ENCODE measurements at regions not wholly inside any gene's neighbourhood (a gene's known extent, or its start where the extent isn't known, plus 50 kb on each side); places are given as distances from the start of the nearest gene placed in this dataset.

- no peak overlapping the region for H3K27ac ChIP-seq
- H3K4me3 ChIP-seq, result no peak overlapping the region
- peak; percentile 48 to 56 for DNase-seq (ENCODE audit: low spot score in 2 of 2)
- TF ChIP-seq EP300 (IDR thresholded peaks at IDR 0.05) (no peak), POLR2A (IDR thresholded peaks at IDR 0.05) (no peak), CTCF (IDR thresholded peaks at IDR 0.05) (no peak), POLR2AphosphoS5 (IDR thresholded peaks at IDR 0.05) (no peak)
- WGBS, result 80% methylated on average over 10 of the region's 20 CpGs
- H3K27me3 ChIP-seq, result no peaks in the 10 kb centered on the region
- peaks cover 5% of the 10 kb centered on the region for H3K4me1 ChIP-seq
- no peaks in the 10 kb centered on the region for H3K36me3 ChIP-seq
- H3K9me3 ChIP-seq, result no peaks in the 10 kb centered on the region
These were observed 196.8 kb downstream of the NDUFA10 start for GRCh38 chr2:239828192-239828972.

DNA sequence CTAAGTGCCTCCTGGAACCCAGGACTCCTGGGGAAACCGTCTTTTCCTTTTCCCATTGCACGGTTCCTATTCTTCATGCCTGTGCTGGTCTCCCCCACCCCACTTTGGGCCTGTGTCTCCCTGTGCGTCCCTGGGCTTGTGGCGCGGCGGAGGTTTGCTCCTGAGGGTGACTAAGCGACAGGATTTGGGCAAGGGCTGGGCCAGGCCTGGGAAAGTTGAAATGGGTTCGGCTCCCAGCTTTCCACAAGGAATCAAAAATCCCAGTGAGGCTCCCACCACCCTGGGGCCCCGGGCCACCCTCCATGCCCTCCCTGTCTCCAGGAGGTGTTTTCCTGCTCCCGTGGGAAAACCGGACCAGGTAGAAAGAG is 197.6 kb downstream of the NDUFA10 start:
- no peak overlapping the region for H3K27ac ChIP-seq
- no peak for TF ChIP-seq POLR2AphosphoS5 (IDR thresholded peaks at IDR 0.05)
- no peak for TF ChIP-seq CTCF (IDR thresholded peaks at IDR 0.05)
- no peak for TF ChIP-seq POLR2A (IDR thresholded peaks at IDR 0.05)
- TF ChIP-seq EP300 (IDR thresholded peaks at IDR 0.05), result no peak
- no peaks in the 10 kb centered on the region for H3K9me3 ChIP-seq
- no peaks in the 10 kb centered on the region for H3K27me3 ChIP-seq
- DNase-seq (ENCODE audit: low spot score in 2 of 2), result peak; percentile 37 to 77
- 90% methylated on average over 11 of the region's 11 CpGs for WGBS
- no peaks in the 10 kb centered on the region for H3K36me3 ChIP-seq
- no peak overlapping the region for H3K4me3 ChIP-seq
- peaks cover 5% of the 10 kb centered on the region for H3K4me1 ChIP-seq

DNA sequence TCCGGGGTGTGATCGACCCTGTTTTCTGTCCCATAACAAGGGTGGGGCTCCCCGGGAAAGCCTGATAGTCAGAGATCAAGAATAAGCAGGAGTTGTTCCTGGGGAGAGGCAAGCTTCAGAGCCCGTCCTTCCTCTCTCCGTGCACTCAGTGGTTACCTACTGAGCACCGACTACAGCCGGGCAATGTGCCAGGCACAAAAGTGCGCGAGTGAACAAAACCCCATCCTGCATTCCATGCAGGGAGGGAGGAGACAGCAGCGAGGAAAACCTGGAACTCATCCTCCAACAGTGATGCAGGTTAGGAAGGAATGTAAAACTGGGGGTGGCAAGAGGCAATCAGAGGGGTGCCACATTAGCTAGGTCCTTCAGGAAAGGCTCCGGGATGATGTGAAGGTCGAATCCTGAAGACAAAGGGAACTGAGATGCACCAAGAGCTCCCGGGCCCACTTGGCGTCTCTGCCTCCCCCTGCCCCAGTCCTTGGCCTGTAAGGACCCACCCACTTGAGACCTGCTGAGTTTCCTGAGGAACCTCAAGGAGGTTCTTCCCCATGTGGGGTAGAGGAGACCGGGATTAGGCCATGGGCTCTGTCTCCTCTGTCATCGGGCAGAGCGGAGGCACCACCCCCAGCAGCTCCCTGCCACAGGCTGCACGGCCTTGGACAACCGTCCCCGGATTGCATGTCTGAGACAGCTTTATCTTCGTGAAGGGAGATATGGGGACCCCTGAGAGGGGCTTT is 198.2 kb downstream of the NDUFA10 start:
- TF ChIP-seq EP300 (IDR thresholded peaks at IDR 0.05) (no peak), POLR2A (IDR thresholded peaks at IDR 0.05) (no peak), POLR2AphosphoS5 (IDR thresholded peaks at IDR 0.05) (no peak)
- H3K4me3 ChIP-seq, result no peak overlapping the region
- no peak overlapping the region for H3K27ac ChIP-seq
- peaks cover 5% of the 10 kb centered on the region for H3K4me1 ChIP-seq
- WGBS, result 82% methylated on average over 20 of the region's 21 CpGs
- H3K27me3 ChIP-seq, result peaks cover 2% of the 10 kb centered on the region
- DNase-seq (ENCODE audit: low spot score in 2 of 2), result peak; percentile 46 to 71
- H3K36me3 ChIP-seq, result no peaks in the 10 kb centered on the region
- H3K9me3 ChIP-seq, result no peaks in the 10 kb centered on the region

GRCh38 chr2:239826376-239826775 is 198.8 kb downstream of the NDUFA10 start:
- H3K4me1 ChIP-seq, result peaks cover 5% of the 10 kb centered on the region
- TF ChIP-seq EP300 (IDR thresholded peaks at IDR 0.05), result no peak
- TF ChIP-seq CTCF (IDR thresholded peaks at IDR 0.05), result no peak
- no peaks in the 10 kb centered on the region for H3K36me3 ChIP-seq
- no peak for DNase-seq (ENCODE audit: low spot score in 2 of 2)
- H3K4me3 ChIP-seq, result no peak overlapping the region
- no peak overlapping the region for H3K27ac ChIP-seq
- H3K9me3 ChIP-seq, result no peaks in the 10 kb centered on the region
- peaks cover 8% of the 10 kb centered on the region for H3K27me3 ChIP-seq
- WGBS, result 93% methylated on average over 13 of the region's 13 CpGs

DNA sequence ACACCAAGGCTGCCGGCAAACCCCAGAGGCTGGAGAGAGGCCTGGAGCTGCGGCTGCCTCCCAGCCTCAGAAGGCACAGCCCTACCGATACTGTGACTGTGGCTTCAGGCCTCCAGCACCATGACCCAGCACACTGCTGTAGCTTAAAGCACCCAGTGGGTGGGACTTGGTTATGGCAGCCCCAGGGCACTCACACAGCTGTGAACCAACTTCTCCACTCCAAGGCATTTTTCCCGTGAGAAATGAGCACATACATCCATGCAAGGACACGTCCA is 199.5 kb downstream of the NDUFA10 start:
- peak in 1 of 2 donors; percentile 25 for DNase-seq (ENCODE audit: low spot score in 2 of 2)
- Histone ChIP-seq H3K36me3 (no peaks in the 10 kb centered on the region), H3K4me3 (no peak overlapping the region), H3K27ac (no peak overlapping the region), H3K9me3 (no peaks in the 10 kb centered on the region), H3K27me3 (peaks cover 8% of the 10 kb centered on the region), H3K4me1 (peaks cover 5% of the 10 kb centered on the region)
- TF ChIP-seq POLR2A (IDR thresholded peaks at IDR 0.05) (no peak), EP300 (IDR thresholded peaks at IDR 0.05) (no peak), POLR2AphosphoS5 (IDR thresholded peaks at IDR 0.05) (no peak), CTCF (IDR thresholded peaks at IDR 0.05) (no peak)
- WGBS, result 81% methylated on average over 5 of the region's 5 CpGs

Data from suprapubic skin (tissue), 4 donors.